SK-N-SH treated with all-trans-retinoic acid at 6 μM for 48 hours (cell line): ENCODE measurements at regions not wholly inside any gene's neighbourhood (a gene's known extent, or its start where the extent isn't known, plus 50 kb on each side); places are given as distances from the start of the nearest gene placed in this dataset.

ENCODE experiments used
- ATAC-seq: fragments of 200-7000 bp; cut with Tn5 transposase; 3 replicates; pipeline ENCODE4 v1.9.1; 2020; ENCODE audit warnings: mild to moderate bottlenecking, moderate library complexity
- ARNTL ChIP-seq: fragments of 450-650 bp; formaldehyde crosslinking; IDR thresholded peaks from 2 replicates; pipeline ENCODE4 v1.5.0; 2020; ENCODE audit warnings: low read depth, mild to moderate bottlenecking, moderate library complexity, borderline replicate concordance
- BACH2 ChIP-seq: fragments of 250-450 bp; sonication (Bioruptor Pico); IDR thresholded peaks from 2 replicates; pipeline ENCODE4 v1.9.0; 2021; ENCODE audit warnings: mild to moderate bottlenecking, borderline replicate concordance
- CSDC2 ChIP-seq: fragments of 250-450 bp; sonication (Bioruptor Pico); IDR thresholded peaks from 2 replicates; pipeline ENCODE4 v1.5.0; 2020; ENCODE audit warnings: mild to moderate bottlenecking, moderate library complexity
- ESRRG ChIP-seq: fragments of 250-450 bp; sonication (Bioruptor Pico); IDR thresholded peaks from 2 replicates; pipeline ENCODE4 v1.6.1; 2021; ENCODE audit warnings: mild to moderate bottlenecking
- GLIS3 ChIP-seq: fragments of 250-450 bp; sonication (Bioruptor Pico); IDR thresholded peaks from 2 replicates; pipeline ENCODE4 v1.5.0; 2020; ENCODE audit warnings: mild to moderate bottlenecking, moderate library complexity
- ISL1 ChIP-seq: fragments of 250-450 bp; sonication (Bioruptor Pico); IDR thresholded peaks from 2 replicates; pipeline ENCODE4 v2.1.2; 2022; ENCODE audit warnings: mild to moderate bottlenecking, moderate library complexity
- OSR1 ChIP-seq: fragments of 250-450 bp; sonication (Bioruptor Pico); IDR thresholded peaks from 2 replicates; pipeline ENCODE4 v1.8.0; 2022; ENCODE audit warnings: moderate library complexity, mild to moderate bottlenecking, inconsistent platforms
- PPARA ChIP-seq: fragments of 250-450 bp; sonication (Bioruptor Pico); IDR thresholded peaks from 2 replicates; pipeline ENCODE4 v1.5.0; 2020; ENCODE audit warnings: mild to moderate bottlenecking, borderline replicate concordance
- TCF4 ChIP-seq: fragments of 250-450 bp; sonication (Bioruptor Pico); IDR thresholded peaks from 2 replicates; pipeline ENCODE4 v1.8.0; 2021; ENCODE audit warnings: mild to moderate bottlenecking, moderate library complexity, borderline replicate concordance
- TOX ChIP-seq: fragments of 250-450 bp; sonication (Bioruptor Pico); IDR thresholded peaks from 2 replicates; pipeline ENCODE4 v1.8.0; 2021; ENCODE audit warnings: mild to moderate bottlenecking, moderate library complexity, borderline replicate concordance
- ZC3H10 ChIP-seq: fragments of 250-450 bp; sonication (Bioruptor Pico); IDR thresholded peaks from 2 replicates; pipeline ENCODE4 v1.5.1; 2021; ENCODE audit warnings: mild to moderate bottlenecking, moderate library complexity
- ZFP3 ChIP-seq: fragments of 250-450 bp; sonication (Bioruptor Pico); IDR thresholded peaks from 2 replicates; pipeline ENCODE4 v1.5.0; 2020; ENCODE audit warnings: mild to moderate bottlenecking, moderate library complexity
- ZFP30 ChIP-seq: fragments of 450-650 bp; formaldehyde crosslinking; IDR thresholded peaks from 2 replicates; pipeline ENCODE4 v1.5.0; 2022; ENCODE audit warnings: mild to moderate bottlenecking, moderate library complexity
- ZNF565 ChIP-seq: fragments of 450-650 bp; formaldehyde crosslinking; conservative IDR thresholded peaks from 2 replicates; pipeline ENCODE4 v1.5.0; 2020; ENCODE audit warnings: low read depth, mild to moderate bottlenecking, moderate library complexity
- ZNF70 ChIP-seq: fragments of 450-650 bp; formaldehyde crosslinking; IDR thresholded peaks from 2 replicates; pipeline ENCODE4 v1.5.0; 2020; ENCODE audit warnings: mild to moderate bottlenecking, moderate library complexity
- ZNF8 ChIP-seq: fragments of 450-650 bp; formaldehyde crosslinking; IDR thresholded peaks from 2 replicates; pipeline ENCODE4 v1.5.0; 2020; ENCODE audit warnings: mild to moderate bottlenecking, moderate library complexity
- TF ChIP-seq, protein P1 (sequence below): fragments of 250-450 bp; sonication (Bioruptor Pico); IDR thresholded peaks from 2 replicates; pipeline ENCODE4 v1.5.1; 2020; ENCODE audit warnings: low read depth, mild to moderate bottlenecking, moderate library complexity
- TF ChIP-seq, protein P2 (sequence below): fragments of 250-450 bp; sonication (Bioruptor Pico); IDR thresholded peaks from 2 replicates; pipeline ENCODE4 v1.8.0; 2020; ENCODE audit warnings: mild to moderate bottlenecking, moderate library complexity, borderline replicate concordance
- TF ChIP-seq, protein P3 (sequence below): fragments of 250-450 bp; sonication (Bioruptor Pico); IDR thresholded peaks from 2 replicates; pipeline ENCODE4 v1.5.1; 2021; ENCODE audit warnings: mild to moderate bottlenecking, moderate library complexity
- TF ChIP-seq, protein P4 (sequence below): fragments of 250-450 bp; sonication (Bioruptor Pico); IDR thresholded peaks from 2 replicates; pipeline ENCODE4 v1.8.0; 2021; ENCODE audit warnings: low read depth, mild to moderate bottlenecking, moderate library complexity, borderline replicate concordance
- TF ChIP-seq, protein P5 (sequence below): fragments of 250-450 bp; sonication (Bioruptor Pico); IDR thresholded peaks from 2 replicates; pipeline ENCODE4 v1.5.0; 2020; ENCODE audit warnings: mild to moderate bottlenecking, moderate library complexity

DNA sequence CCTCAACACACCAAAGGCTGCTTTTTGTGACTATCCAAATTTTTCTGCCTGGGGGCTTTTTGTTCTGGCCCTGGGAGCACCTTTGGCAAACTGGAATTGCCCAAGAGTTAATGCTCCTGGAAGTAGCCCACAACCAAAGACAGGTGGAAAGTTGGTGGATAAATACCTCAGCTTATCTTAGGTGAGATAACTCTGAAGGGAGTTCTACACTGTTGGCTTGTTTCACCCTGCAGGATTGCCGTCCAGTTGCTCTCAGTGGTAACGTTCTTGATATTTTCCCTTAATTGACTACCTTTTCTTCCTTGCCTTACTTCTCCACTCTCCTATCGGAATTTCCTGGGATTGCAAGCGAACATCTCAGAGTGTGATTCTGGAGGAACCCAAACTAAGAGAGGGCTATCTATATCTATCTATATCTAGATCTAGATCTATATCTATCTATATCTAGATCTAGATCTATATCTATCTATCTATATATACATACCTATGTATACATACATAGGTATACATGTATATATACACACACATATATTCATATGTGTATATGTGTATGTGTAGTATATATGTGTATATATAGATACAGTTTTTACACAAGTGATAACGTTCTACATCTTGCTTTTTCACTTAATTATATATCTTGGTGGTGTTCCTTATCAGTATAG, 82.6 kb upstream of the DHX15 start (continued):
- TF ChIP-seq, protein P1, sequence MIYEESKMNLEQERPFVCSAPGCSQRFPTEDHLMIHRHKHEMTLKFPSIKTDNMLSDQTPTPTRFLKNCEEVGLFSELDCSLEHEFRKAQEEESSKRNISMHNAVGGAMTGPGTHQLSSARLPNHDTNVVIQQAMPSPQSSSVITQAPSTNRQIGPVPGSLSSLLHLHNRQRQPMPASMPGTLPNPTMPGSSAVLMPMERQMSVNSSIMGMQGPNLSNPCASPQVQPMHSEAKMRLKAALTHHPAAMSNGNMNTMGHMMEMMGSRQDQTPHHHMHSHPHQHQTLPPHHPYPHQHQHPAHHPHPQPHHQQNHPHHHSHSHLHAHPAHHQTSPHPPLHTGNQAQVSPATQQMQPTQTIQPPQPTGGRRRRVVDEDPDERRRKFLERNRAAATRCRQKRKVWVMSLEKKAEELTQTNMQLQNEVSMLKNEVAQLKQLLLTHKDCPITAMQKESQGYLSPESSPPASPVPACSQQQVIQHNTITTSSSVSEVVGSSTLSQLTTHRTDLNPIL = no peak
- TF ChIP-seq OSR1 (no peak), GLIS3 (no peak), ZNF8 (CRISPR knock-in tag) (no peak)

DNA sequence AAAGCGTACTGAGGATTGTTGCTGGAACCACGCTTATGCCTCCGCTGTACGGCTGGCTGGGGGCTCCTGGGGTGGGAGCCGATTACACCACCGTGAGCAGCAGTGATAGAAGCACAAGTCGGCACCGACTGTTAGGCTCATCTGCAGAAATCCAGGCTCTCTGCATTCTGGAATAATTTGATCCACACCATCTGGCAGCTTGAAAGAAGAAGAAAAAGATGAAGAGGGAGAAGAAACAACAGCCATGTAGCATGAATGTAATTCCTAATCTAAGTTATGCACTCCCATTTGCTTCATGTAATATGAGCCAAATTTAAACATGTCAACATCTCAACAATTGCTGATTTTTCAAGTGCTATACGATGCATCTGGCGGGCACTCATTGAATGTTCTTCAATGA, 84.6 kb upstream of the DHX15 start:
- no peak for TF ChIP-seq ARNTL (CRISPR knock-in tag)
- TF ChIP-seq ESRRG = no peak
- no peak for TF ChIP-seq ZC3H10
- TF ChIP-seq TCF4 = no peak
- no peak for TF ChIP-seq ZNF565
- TF ChIP-seq, protein P1 = no peak
- no peak for ATAC-seq

DNA sequence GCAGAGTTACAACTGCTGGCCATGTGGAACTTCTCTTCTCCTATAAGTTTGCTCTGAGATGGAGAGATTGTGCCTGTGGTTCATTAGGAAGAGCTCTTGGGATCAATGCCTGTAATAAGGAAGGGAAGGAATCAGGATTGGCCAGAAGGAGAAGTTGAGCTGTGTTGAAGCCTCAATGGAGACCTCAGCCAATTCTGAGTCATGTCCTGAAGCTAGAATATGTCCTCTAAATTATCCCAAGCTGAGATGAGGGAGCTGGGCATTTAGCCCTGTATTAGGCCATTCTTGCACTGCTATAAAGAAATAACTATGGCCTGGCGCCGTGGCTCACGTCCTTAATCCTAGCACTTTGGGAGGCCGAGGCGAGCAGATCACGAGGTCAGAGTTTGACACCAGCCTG, 85.4 kb upstream of the DHX15 start:
- ATAC-seq = no peak
- no peak for TF ChIP-seq ZC3H10
- no peak for TF ChIP-seq ESRRG
- no peak for TF ChIP-seq CSDC2 (CRISPR knock-in tag)
- TF ChIP-seq, protein P1 = no peak
- TF ChIP-seq ARNTL (CRISPR knock-in tag) = no peak
- no peak for TF ChIP-seq BACH2 (CRISPR knock-in tag)
- no peak for TF ChIP-seq ZNF70
- TF ChIP-seq GLIS3 = no peak
- TF ChIP-seq, protein P2, sequence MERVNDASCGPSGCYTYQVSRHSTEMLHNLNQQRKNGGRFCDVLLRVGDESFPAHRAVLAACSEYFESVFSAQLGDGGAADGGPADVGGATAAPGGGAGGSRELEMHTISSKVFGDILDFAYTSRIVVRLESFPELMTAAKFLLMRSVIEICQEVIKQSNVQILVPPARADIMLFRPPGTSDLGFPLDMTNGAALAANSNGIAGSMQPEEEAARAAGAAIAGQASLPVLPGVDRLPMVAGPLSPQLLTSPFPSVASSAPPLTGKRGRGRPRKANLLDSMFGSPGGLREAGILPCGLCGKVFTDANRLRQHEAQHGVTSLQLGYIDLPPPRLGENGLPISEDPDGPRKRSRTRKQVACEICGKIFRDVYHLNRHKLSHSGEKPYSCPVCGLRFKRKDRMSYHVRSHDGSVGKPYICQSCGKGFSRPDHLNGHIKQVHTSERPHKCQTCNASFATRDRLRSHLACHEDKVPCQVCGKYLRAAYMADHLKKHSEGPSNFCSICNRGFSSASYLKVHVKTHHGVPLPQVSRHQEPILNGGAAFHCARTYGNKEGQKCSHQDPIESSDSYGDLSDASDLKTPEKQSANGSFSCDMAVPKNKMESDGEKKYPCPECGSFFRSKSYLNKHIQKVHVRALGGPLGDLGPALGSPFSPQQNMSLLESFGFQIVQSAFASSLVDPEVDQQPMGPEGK (CRISPR knock-in tag) = no peak
- no peak for TF ChIP-seq OSR1
- TF ChIP-seq, protein P3, sequence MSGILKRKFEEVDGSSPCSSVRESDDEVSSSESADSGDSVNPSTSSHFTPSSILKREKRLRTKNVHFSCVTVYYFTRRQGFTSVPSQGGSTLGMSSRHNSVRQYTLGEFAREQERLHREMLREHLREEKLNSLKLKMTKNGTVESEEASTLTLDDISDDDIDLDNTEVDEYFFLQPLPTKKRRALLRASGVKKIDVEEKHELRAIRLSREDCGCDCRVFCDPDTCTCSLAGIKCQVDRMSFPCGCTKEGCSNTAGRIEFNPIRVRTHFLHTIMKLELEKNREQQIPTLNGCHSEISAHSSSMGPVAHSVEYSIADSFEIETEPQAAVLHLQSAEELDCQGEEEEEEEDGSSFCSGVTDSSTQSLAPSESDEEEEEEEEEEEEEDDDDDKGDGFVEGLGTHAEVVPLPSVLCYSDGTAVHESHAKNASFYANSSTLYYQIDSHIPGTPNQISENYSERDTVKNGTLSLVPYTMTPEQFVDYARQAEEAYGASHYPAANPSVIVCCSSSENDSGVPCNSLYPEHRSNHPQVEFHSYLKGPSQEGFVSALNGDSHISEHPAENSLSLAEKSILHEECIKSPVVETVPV = no peak
- TF ChIP-seq, protein P4, sequence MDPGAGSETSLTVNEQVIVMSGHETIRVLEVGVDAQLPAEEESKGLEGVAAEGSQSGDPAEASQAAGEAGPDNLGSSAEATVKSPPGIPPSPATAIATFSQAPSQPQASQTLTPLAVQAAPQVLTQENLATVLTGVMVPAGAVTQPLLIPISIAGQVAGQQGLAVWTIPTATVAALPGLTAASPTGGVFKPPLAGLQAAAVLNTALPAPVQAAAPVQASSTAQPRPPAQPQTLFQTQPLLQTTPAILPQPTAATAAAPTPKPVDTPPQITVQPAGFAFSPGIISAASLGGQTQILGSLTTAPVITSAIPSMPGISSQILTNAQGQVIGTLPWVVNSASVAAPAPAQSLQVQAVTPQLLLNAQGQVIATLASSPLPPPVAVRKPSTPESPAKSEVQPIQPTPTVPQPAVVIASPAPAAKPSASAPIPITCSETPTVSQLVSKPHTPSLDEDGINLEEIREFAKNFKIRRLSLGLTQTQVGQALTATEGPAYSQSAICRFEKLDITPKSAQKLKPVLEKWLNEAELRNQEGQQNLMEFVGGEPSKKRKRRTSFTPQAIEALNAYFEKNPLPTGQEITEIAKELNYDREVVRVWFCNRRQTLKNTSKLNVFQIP = no peak
- no peak for TF ChIP-seq TCF4
- TF ChIP-seq ISL1 (CRISPR knock-in tag) = no peak
- no peak for TF ChIP-seq PPARA (CRISPR knock-in tag)
- TF ChIP-seq ZFP30 (CRISPR knock-in tag) = no peak
- no peak for TF ChIP-seq TOX (CRISPR knock-in tag)
- no peak for TF ChIP-seq ZFP3
- TF ChIP-seq, protein P5, sequence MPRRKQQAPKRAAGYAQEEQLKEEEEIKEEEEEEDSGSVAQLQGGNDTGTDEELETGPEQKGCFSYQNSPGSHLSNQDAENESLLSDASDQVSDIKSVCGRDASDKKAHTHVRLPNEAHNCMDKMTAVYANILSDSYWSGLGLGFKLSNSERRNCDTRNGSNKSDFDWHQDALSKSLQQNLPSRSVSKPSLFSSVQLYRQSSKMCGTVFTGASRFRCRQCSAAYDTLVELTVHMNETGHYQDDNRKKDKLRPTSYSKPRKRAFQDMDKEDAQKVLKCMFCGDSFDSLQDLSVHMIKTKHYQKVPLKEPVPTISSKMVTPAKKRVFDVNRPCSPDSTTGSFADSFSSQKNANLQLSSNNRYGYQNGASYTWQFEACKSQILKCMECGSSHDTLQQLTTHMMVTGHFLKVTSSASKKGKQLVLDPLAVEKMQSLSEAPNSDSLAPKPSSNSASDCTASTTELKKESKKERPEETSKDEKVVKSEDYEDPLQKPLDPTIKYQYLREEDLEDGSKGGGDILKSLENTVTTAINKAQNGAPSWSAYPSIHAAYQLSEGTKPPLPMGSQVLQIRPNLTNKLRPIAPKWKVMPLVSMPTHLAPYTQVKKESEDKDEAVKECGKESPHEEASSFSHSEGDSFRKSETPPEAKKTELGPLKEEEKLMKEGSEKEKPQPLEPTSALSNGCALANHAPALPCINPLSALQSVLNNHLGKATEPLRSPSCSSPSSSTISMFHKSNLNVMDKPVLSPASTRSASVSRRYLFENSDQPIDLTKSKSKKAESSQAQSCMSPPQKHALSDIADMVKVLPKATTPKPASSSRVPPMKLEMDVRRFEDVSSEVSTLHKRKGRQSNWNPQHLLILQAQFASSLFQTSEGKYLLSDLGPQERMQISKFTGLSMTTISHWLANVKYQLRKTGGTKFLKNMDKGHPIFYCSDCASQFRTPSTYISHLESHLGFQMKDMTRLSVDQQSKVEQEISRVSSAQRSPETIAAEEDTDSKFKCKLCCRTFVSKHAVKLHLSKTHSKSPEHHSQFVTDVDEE (CRISPR knock-in tag) = no peak
